ENCODE measurements at regions not wholly inside any gene's neighbourhood (a gene's known extent, or its start where the extent isn't known, plus 50 kb on each side); places are given as distances from the start of the nearest gene placed in this dataset.
A peak's percentile ranks its signal among the peaks of the same experiment; 100 is the strongest.

- DNase-seq = no peak
These were observed 380.7 kb downstream of the PLOD2 start for GRCh38 chr3:145780301-145780700.

- no peak for DNase-seq
These were observed 375.3 kb downstream of the PLOD2 start for GRCh38 chr3:145785668-145786067.

- no peak for DNase-seq
These were observed 363.0 kb downstream of the PLOD2 start for GRCh38 chr3:145798007-145798406.

DNA sequence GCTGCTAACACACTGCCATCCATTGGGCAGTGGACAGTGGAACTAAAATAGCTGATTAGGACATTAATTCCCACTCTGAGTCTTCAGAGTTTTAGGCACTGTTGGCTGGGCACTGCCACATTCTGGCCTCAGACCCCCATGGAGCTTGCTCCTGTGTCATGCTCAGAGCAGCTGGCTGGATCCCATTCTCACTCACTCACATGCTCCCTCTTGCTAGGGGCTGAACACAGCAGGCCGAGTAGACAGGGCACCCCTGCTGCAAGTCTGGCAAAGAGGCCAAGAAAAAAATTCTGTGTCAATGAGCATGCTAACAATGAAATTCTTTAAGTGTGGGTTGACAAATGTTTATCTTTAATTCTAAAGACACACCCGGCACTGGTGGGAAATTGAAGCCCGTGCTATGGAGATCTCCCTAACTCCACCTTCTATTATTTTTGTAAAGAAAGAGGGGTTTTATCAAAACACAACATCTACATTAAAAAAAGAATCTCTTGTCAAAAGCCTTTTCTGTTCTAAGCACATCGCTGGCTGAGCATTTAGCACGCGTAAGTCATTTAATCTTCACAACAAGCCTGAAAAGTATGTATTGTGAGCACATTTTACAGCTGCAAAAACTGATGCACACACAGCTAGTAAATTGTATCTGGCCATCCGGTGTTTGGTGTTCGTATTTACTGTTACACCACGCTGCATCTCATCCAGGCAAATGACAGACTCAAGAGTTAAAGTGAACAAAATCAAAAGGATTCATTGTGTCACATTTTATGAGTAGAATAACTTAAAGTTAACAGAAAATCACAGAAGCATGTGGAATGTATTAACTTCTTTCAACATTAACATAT lies 362.1 kb downstream of the PLOD2 start:
- peak; percentile 26 for DNase-seq

- no peak for DNase-seq
These were observed 359.3 kb downstream of the PLOD2 start for GRCh38 chr3:145801696-145802095.

DNA sequence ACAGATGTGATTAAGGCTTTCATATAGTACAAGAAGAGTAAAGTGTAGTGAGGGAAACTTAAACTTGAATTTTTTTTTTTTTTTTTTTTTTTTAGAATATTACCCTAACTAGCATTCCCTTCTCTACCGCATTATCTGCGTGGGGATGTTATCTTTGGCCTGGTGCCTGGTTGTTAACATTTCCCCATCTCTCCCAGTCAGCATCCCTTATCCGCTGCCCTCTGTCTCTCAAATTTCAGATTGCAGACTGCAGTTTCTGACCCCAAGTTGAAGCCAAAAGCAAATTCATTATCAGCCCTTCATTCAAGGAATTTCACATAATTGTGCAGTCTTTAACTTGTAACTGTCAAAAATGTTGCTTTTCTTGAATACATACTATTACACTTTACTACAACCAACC lies 353.0 kb downstream of the PLOD2 start:
- DNase-seq = no peak

GRCh38 chr3:145812391-145812790 lies 348.6 kb downstream of the PLOD2 start:
- DNase-seq = no peak

DNA sequence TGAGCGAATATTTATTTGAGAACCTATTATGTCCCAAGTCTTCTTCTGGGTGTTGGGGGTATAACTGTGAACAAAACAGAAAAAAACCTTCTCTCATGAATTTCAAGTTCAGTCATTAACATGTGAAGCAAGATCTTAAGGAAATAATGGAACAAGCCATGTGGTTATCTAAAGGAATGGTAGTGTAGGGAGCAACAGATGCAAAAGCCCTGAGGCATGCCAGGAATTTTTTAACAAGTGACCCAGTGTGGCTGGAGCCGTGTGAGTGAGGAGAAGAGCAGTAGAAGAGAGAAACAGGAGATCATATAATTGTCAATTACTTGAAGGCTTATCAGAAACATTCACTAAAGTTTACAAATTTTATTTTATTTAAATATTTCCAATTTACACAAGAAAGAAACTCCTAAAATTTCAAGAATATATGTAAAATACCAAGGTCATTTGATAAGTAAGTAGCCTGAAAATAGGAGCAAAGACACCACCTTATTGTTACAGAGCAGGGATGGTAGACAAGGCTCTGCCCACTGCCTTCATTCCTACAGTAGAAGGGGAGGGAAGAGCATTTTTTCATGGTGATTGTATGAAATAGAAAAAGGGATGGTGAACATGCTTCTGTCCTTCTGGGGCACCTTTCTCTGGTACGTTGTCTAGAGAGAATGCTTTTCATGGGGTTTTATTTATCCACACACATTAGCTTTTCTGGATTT lies 345.1 kb downstream of the PLOD2 start:
- no peak for DNase-seq

- DNase-seq = no peak
These were observed 343.0 kb downstream of the PLOD2 start for GRCh38 chr3:145817870-145818483.

DNA sequence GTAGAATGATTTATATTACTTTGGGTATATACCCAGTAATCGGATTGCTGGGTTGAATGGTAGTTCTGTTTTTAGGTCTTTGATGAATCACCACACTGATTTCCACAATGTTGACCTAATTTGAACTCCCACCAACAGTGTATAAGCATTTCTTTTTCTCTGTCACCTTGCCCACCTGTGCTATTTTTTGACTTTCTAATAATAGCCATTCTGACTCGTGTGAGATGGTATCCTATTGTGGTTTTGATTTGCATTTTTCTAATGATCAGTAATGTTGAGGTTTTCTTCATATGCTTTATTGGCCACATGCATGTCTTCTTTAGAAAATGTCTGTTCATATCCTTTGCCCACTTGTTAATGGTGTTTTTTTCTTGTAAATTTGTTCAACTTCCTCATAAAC lies 340.8 kb downstream of the PLOD2 start:
- DNase-seq = no peak

DNA sequence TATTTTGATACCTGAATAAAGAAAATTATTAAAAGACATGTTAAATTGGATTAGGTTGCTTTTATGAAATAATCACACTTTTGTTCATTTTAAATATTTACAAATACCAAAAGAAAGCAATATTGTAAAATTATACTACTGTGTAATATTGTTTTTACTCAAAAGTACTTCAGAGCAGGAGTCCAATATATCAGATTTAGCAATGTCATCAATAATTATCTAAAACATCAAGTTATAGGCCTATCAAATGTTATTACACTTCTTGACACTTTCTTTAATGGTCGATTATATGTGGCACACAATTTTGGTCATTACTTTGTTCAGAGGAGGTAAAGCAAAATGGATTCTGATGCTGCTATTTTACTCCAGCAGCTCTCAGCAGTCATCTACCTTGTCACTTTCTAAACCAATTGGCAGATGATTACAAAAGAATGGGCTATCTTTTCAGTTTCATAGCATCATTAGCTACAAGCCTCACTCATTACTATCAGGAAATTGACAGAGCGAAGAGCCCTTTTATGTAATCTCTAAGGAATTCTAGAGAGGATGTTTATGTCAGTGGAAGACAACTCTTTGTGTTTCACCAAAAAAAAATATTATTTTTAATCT lies 318.6 kb downstream of the PLOD2 start:
- peak; percentile 20 for DNase-seq

DNA sequence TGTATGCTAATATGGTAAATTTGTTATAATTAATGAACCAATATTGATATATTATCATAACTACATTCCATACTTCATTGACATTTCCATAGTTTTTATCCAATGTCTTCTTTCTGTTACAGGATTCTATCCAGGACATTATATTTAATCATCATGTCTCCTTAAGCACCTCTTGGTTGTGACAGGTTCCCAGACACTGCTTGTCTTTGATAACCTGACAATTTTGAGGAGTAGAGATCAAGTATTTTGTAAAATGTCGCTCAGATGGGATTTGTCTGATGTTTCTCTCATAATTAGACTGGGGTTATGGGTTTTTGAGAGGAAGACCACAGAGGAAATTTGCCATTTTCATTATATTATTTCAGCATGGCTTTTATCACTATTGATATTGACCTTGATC lies 317.4 kb downstream of the PLOD2 start:
- DNase-seq = no peak

GRCh38 chr3:145849115-145849514 lies 311.9 kb downstream of the PLOD2 start:
- DNase-seq = no peak

GRCh38 chr3:145854499-145854898 lies 306.5 kb downstream of the PLOD2 start:
- no peak for DNase-seq

DNA sequence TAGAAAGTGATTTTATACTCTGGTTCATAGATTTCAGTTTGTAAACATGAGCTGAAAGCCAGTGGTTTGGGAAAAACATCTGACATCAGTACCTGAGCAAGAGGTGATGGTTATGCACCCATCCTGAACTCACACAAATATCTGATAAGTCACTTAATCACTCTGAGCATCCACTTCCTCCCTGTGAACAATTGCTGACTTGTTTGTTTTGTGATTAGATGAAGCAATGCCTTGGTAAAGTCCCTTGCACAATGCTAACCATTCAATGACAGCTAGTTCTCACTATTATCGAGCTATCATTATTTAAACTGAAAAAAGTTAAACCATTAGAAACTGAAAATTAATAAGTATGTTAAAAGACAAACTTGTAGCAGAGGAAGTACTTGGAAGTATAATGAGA lies 303.0 kb downstream of the PLOD2 start:
- DNase-seq = no peak

- no peak for DNase-seq
These were observed 296.6 kb downstream of the PLOD2 start for GRCh38 chr3:145864336-145864735.

GRCh38 chr3:145865399-145866018 lies 295.5 kb downstream of the PLOD2 start:
- no peak for DNase-seq

- DNase-seq = no peak
These were observed 291.0 kb downstream of the PLOD2 start for GRCh38 chr3:145869958-145870357.

DNA sequence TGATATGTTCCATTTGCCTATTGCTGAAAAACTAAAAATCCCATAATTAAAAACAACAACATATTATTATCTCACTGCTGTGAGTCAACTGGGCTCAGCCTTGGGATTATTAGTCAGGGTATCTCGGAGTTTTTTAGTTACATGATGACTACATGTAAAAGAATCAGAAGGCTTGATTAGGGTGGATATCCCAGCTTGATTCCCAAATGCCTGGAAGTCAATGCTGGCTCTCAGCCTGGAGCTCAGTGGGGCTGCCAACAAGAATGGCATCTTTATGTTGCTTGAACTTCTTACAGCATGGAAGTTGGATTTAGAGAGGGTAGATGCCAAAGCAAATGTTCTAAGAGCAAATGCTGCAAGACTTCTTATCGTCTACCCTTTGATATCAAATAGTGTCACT lies 278.5 kb downstream of the PLOD2 start:
- DNase-seq = no peak

- DNase-seq = peak; percentile 10
These were observed 271.3 kb downstream of the PLOD2 start for GRCh38 chr3:145889730-145890129.

GRCh38 chr3:145892869-145893268 lies 268.1 kb downstream of the PLOD2 start:
- no peak for DNase-seq

DNA sequence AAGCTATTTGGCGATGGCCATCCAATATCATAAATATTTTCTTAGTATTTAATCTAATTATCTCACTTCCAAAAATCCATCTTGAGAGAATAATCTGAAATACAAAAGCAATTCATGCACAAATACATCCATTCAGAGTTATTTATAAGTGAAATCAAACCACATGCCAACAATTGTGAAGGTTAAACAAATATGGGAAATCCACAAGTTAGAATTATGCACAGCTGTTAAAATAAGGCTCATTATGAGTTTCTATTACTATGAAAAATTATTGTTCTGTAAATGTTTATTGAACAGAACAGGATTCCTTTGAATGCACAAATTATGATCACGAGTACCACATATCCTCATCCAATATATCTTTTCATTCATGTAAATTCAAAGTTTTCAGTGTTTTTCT lies 267.7 kb downstream of the PLOD2 start:
- no peak for DNase-seq

- DNase-seq = no peak
These were observed 262.5 kb downstream of the PLOD2 start for GRCh38 chr3:145898487-145898886.
